A549 (cell line): ENCODE measurements at regions not wholly inside any gene's neighbourhood (a gene's known extent, or its start where the extent isn't known, plus 50 kb on each side); places are given as distances from the start of the nearest gene placed in this dataset.
"Not testable (repeated sequence)": the region's sequence is repeated elsewhere in the genome, so short reads cannot be mapped to it uniquely, and the experiment has no call there.

Experiments
- ATAC-seq, 2 experiments: fragments of 200-7000 bp in 1 of 2; fragments of >200 bp in 1 of 2; cut with Nextera tagmentation in 1 of 2; cut with Tn5 transposase in 1 of 2; 3 replicates each; pipeline versions ENCODE4 v1.8.0 to v1.9.1; 2018 to 2020; ENCODE audit warnings: mild to moderate bottlenecking in 1 of 2, moderate library complexity in 1 of 2
- CTCF ChIA-PET: fragments of 300-600 bp; sonication (Branson Sonifier 250); formaldehyde crosslinking; extraction: SDS; loops from one replicate; lab custom pipeline; 2021; ENCODE audit warnings: antibody characterized with exemption, inconsistent platforms; lab: Yijun Ruan, JAX
- POLR2A ChIA-PET: fragments of 350-600 bp; formaldehyde crosslinking; extraction: SDS; loops from one replicate; lab custom pipeline; 2021; ENCODE audit warnings: antibody characterized with exemption, inconsistent platforms; lab: Yijun Ruan, JAX
- DNase-seq, 2 experiments: peaks; one replicate each; pipeline versions ENCODE4 v3.0.0 to v3.0.0-alpha.2; 2011 to 2016; ENCODE audit warnings: low read depth in 1 of 2, low spot score in 1 of 2
- FAIRE-seq: peaks from 2 replicates; lab custom pipeline; 2011; peaks lifted over from hg19 to GRCh38; lab: Jason Lieb, UNC
- H3K27ac ChIP-seq, 2 experiments: fragments of >200 bp; sonication (Bioruptor Twin); formaldehyde crosslinking; 3 replicates each; pipeline ENCODE4 v1.5.1; 2016 to 2017
- H3K4me1 ChIP-seq: fragments of >200 bp; sonication (Bioruptor Twin); formaldehyde crosslinking; 3 replicates; pipeline ENCODE4 v1.6.1; 2016
- H3K4me2 ChIP-seq: fragments of >200 bp; sonication (Bioruptor Twin); formaldehyde crosslinking; 3 replicates; pipeline ENCODE4 v1.6.1; 2016
- H3K4me3 ChIP-seq: fragments of >200 bp; sonication (Bioruptor Twin); formaldehyde crosslinking; 3 replicates; pipeline ENCODE4 v1.5.1; 2016
- H3K9me3 ChIP-seq: fragments of >200 bp; sonication (Bioruptor Twin); formaldehyde crosslinking; 3 replicates; pipeline ENCODE4 v1.6.1; 2016
- CHD4 ChIP-seq: fragments of 200-600 bp; sonication (generic); IDR thresholded peaks from 2 replicates; pipeline ENCODE4 v1.6.1; 2016; ENCODE audit warnings: antibody characterized with exemption, mild to moderate bottlenecking, borderline replicate concordance
- EHMT2 ChIP-seq: fragments of 200-600 bp; sonication (generic); IDR thresholded peaks from 2 replicates; pipeline ENCODE4 v1.6.1; 2016; ENCODE audit warnings: antibody characterized with exemption, low read depth, mild to moderate bottlenecking, moderate library complexity
- ELK1 ChIP-seq: fragments of 150-350 bp; IDR thresholded peaks from 2 replicates; pipeline ENCODE4 v1.6.1; 2014; ENCODE audit warnings: low read depth, mild to moderate bottlenecking, low read length
- FOXS1 ChIP-seq: fragments of 250-450 bp; sonication (Bioruptor Pico); IDR thresholded peaks from 2 replicates; pipeline ENCODE4 v1.5.0; 2020; ENCODE audit warnings: mild to moderate bottlenecking, moderate library complexity
- MAZ ChIP-seq: fragments of 150-350 bp; IDR thresholded peaks from 2 replicates; pipeline ENCODE4 v1.6.1; 2014; ENCODE audit warnings: antibody characterized with exemption, low read depth, low read length, borderline replicate concordance
- NPAS2 ChIP-seq: fragments of 250-450 bp; sonication (Bioruptor Pico); IDR thresholded peaks from 2 replicates; pipeline ENCODE4 v1.8.0; 2022; ENCODE audit warnings: mild to moderate bottlenecking, moderate library complexity, borderline replicate concordance
- NR3C1 ChIP-seq: fragments of >200 bp; sonication (Bioruptor Twin); formaldehyde crosslinking; IDR thresholded peaks from 3 replicates; pipeline ENCODE4 v1.6.1; 2017
- PBX3 ChIP-seq: IDR thresholded peaks from 2 replicates; pipeline ENCODE4 v1.6.1; 2012
- POLR2A ChIP-seq: IDR thresholded peaks from 2 replicates; pipeline ENCODE4 v1.6.1; 2012; ENCODE audit warnings: mild to moderate bottlenecking, low read length
- RAD21 ChIP-seq, 2 experiments: fragments of >200 bp in 1 of 2; sonication (Bioruptor Twin) in 1 of 2; formaldehyde crosslinking in 1 of 2; IDR thresholded peaks in 1 of 2; conservative IDR thresholded peaks in 1 of 2; 2 replicates in 1 of 2; 3 replicates in 1 of 2; pipeline ENCODE4 v1.6.1; 2012 to 2018; ENCODE audit warnings: inconsistent platforms in 1 of 2
- WGBS: methylation state at CpG from one replicate; pipeline ENCODE4 v1.1.6; 2017; ENCODE audit errors: missing lambda C conversion rate; 5-methylcytosine and 5-hydroxymethylcytosine counted together
- TF ChIP-seq, protein P1 (sequence below): fragments of 250-450 bp; sonication (Bioruptor Pico); IDR thresholded peaks from 2 replicates; pipeline ENCODE4 v1.5.0; 2021; ENCODE audit warnings: mild to moderate bottlenecking, moderate library complexity, borderline replicate concordance
- TF ChIP-seq, protein P2 (sequence below): IDR thresholded peaks from 2 replicates; pipeline ENCODE4 v1.6.1; 2012

DNA sequence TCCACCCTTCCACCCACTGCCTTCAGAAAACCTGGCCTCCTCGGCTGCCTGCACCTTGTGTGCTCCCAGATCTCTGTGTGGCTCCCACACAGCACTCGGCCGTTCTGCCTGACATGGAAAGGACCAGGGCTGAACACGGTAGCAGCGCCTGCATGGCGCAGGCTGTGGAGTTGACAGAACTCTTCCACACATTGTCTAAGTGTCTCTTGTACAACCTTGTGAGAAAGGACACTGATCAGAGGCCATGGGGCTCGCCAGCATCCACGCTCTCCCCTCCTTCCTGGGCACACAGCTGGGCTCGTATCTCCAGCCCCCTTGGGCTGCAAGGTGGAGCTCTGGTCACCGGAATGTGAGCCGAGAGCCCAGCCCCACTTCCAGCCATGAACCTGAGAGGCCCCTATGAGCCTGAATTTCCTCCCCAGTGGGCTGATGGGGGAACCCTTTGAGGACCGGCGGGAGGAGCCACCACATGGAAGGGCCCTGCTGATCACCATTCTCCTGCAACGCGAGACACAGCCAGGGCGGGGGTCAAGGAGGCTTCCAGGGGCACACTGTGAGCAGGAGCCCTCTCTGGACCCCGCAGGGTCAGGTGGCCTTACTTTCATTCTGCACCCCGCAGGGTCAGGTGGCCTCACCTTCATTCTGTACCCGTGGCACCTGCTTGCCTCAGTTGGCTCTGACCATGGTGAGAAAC lies 314.2 kb upstream of the MYT1L start:
- no peak overlapping the region for H3K27ac ChIP-seq
- 43% methylated on average over 19 of the region's 19 CpGs for WGBS
- POLR2A ChIA-PET, result no interaction called here

DNA sequence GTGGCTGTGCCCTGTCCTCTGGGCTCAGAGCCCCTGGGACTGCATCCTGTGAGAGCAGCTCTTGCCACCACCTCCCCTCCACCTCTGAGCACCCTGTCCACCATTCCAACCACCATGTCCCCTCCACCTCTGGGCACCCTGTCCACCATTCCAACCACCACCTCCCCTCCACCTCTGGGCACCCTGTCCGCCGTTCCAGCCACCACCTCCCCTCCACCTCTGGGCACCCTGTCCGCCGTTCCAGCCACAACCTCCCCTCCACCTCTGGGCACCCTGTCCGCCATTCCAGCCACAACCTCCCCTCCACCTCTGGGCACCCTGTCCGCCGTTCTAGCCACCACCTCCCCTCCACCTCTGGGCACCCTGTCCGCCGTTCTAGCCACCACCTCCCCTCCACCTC lies 313.7 kb upstream of the MYT1L start:
- FAIRE-seq, H3K9me3 ChIP-seq, CTCF ChIA-PET, H3K4me3 ChIP-seq, H3K27ac ChIP-seq, DNase-seq, H3K4me2 ChIP-seq, ATAC-seq, H3K4me1 ChIP-seq, POLR2A ChIA-PET: not testable (repeated sequence)
- 68% methylated on average over 6 of the region's 9 CpGs for WGBS

More for the DNA sequence above, 314.2 kb upstream of the MYT1L start:
- peaks cover 3% of the 10 kb centered on the region; the same call in 1 of the 3 replicates for H3K9me3 ChIP-seq
- CTCF ChIA-PET, result no interaction called here
- H3K4me1 ChIP-seq, result no peaks in the 10 kb centered on the region
- FAIRE-seq (no peak), ATAC-seq (no peak), DNase-seq (no peak)
- no peak overlapping the region for H3K4me3 ChIP-seq
- no peak overlapping the region for H3K4me2 ChIP-seq
- TF ChIP-seq CHD4, result no peak
- TF ChIP-seq POLR2A, result no peak
- no peak for TF ChIP-seq NPAS2 (CRISPR knock-in tag)
- no peak for TF ChIP-seq NR3C1
- no peak for TF ChIP-seq FOXS1 (CRISPR knock-in tag)
- no peak for TF ChIP-seq PBX3
- no peak for TF ChIP-seq RAD21 (conservative IDR thresholded peaks at IDR 0.05 in 1 of 2, IDR thresholded peaks at IDR 0.05 in 1 of 2)
- TF ChIP-seq, protein P1, sequence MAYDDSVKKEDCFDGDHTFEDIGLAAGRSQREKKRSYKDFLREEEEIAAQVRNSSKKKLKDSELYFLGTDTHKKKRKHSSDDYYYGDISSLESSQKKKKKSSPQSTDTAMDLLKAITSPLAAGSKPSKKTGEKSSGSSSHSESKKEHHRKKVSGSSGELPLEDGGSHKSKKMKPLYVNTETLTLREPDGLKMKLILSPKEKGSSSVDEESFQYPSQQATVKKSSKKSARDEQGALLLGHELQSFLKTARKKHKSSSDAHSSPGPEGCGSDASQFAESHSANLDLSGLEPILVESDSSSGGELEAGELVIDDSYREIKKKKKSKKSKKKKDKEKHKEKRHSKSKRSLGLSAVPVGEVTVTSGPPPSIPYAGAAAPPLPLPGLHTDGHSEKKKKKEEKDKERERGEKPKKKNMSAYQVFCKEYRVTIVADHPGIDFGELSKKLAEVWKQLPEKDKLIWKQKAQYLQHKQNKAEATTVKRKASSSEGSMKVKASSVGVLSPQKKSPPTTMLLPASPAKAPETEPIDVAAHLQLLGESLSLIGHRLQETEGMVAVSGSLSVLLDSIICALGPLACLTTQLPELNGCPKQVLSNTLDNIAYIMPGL (CRISPR knock-in tag), result no peak
- TF ChIP-seq MAZ, result no peak
- TF ChIP-seq, protein P2, sequence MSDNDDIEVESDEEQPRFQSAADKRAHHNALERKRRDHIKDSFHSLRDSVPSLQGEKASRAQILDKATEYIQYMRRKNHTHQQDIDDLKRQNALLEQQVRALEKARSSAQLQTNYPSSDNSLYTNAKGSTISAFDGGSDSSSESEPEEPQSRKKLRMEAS, result no peak

GRCh38 chr2:2644040-2644439 lies 313.0 kb upstream of the MYT1L start:
- no peak overlapping the region for H3K4me2 ChIP-seq
- no peak overlapping the region for H3K27ac ChIP-seq
- no peak for DNase-seq
- no peaks in the 10 kb centered on the region for H3K4me1 ChIP-seq
- TF ChIP-seq ELK1 (no peak), EHMT2 (no peak)
- TF ChIP-seq, protein P1 (CRISPR knock-in tag), result no peak
- TF ChIP-seq, all 56 proteins: peak for 0
- ChIA-PET POLR2A (no interaction called here), CTCF (no interaction called here)
- WGBS, result 93% methylated on average over 1 of the region's 1 CpG
- no peak overlapping the region for H3K4me3 ChIP-seq
- peaks cover 3% of the 10 kb centered on the region; the same call in 1 of the 3 replicates for H3K9me3 ChIP-seq
- FAIRE-seq, result no peak
- ATAC-seq, result no peak
